ENCODE measurements at regions not wholly inside any gene's neighbourhood (a gene's known extent, or its start where the extent isn't known, plus 50 kb on each side); places are given as distances from the start of the nearest gene placed in this dataset.

DNA sequence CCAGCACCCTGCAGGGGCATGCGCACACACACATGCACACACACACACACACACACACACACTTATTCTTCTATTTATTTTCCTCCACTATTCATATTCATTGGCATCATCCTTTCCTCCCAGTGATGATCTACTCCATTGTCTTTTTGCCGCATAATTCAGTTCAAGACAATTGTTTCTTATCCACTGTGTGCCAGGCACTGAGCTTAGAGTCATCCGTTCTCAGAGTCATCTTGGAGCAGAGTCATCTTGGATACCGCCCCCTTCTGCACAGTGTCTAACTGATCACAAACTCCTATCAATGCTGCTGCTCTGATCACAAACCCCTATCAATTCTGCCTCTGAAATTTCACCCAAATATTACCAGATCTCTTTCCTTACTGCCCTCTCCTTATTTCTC, 102.8 kb upstream of the PROX1 start:
- Histone ChIP-seq H3K9me3 (ENCODE audit: control insufficient read depth, low read length) (no peaks in the 10 kb centered on the region), H3K4me1 (ENCODE audit: control insufficient read depth, insufficient read depth, low read length) (no peaks in the 10 kb centered on the region), H3K27me3 (ENCODE audit: control insufficient read depth, insufficient read depth) (peaks cover 4% of the 10 kb centered on the region), H3K27ac (ENCODE audit: low read length) (no peak overlapping the region), H3K4me3 (ENCODE audit: low read length) (no peak overlapping the region)
- DNase-seq (no peak), ATAC-seq (no peak)
- intact Hi-C loops (cut with DNase I) = no loop called here
- 88% methylated on average over 4 of the region's 4 CpGs for WGBS

- DNase-seq = no peak
- H3K27ac ChIP-seq (ENCODE audit: low read length) = no peak overlapping the region
- H3K9me3 ChIP-seq (ENCODE audit: control insufficient read depth, low read length) = no peaks in the 10 kb centered on the region
- intact Hi-C loops (cut with DNase I) = no loop called here
- no peak overlapping the region for H3K4me3 ChIP-seq (ENCODE audit: low read length)
- ATAC-seq = no peak
- peaks cover 4% of the 10 kb centered on the region for H3K27me3 ChIP-seq (ENCODE audit: control insufficient read depth, insufficient read depth)
- WGBS = 76% methylated on average over 1 of the region's 1 CpG
- H3K4me1 ChIP-seq (ENCODE audit: control insufficient read depth, insufficient read depth, low read length) = no peaks in the 10 kb centered on the region
These were observed 99.9 kb upstream of the PROX1 start for GRCh38 chr1:213887842-213888241.

GRCh38 chr1:213891989-213892902, 95.5 kb upstream of the PROX1 start:
- H3K27me3 ChIP-seq (ENCODE audit: control insufficient read depth, insufficient read depth) = no peaks in the 10 kb centered on the region
- no peak overlapping the region for H3K27ac ChIP-seq (ENCODE audit: low read length)
- WGBS = 55% methylated on average over 6 of the region's 6 CpGs
- H3K9me3 ChIP-seq (ENCODE audit: control insufficient read depth, low read length) = no peaks in the 10 kb centered on the region
- no peaks in the 10 kb centered on the region for H3K4me1 ChIP-seq (ENCODE audit: control insufficient read depth, insufficient read depth, low read length)
- ATAC-seq = peak in 1 of 2 donors; percentile 56
- intact Hi-C loops (cut with DNase I) = no loop called here
- no peak overlapping the region for H3K4me3 ChIP-seq (ENCODE audit: low read length)
- DNase-seq = no peak

DNA sequence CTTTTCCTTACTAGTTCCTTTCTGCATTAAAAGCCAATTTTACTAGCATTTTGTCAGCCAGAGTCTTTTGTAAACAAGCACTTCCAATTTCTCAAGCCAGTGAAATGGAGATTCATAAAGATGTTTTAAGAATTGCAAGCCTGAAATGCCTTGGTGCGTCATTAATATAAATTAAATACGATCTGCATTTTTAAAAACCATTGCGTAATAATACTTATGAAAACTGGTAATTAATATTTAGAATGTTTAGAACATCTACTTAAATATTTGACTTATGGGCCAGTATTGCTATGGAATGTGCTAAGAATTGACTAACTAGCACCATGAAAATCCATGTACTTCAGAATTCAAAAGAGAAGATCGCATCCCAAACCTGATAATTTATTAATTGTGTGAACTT, 89.1 kb upstream of the PROX1 start:
- Histone ChIP-seq H3K9me3 (ENCODE audit: control insufficient read depth, low read length) (no peaks in the 10 kb centered on the region), H3K4me3 (ENCODE audit: low read length) (no peak overlapping the region), H3K27ac (ENCODE audit: low read length) (no peak overlapping the region), H3K27me3 (ENCODE audit: control insufficient read depth, insufficient read depth) (no peaks in the 10 kb centered on the region), H3K4me1 (ENCODE audit: control insufficient read depth, insufficient read depth, low read length) (no peaks in the 10 kb centered on the region)
- intact Hi-C loops (cut with DNase I) = no loop called here
- no peak for ATAC-seq
- WGBS = 94% methylated on average over 4 of the region's 4 CpGs
- no peak for DNase-seq

DNA sequence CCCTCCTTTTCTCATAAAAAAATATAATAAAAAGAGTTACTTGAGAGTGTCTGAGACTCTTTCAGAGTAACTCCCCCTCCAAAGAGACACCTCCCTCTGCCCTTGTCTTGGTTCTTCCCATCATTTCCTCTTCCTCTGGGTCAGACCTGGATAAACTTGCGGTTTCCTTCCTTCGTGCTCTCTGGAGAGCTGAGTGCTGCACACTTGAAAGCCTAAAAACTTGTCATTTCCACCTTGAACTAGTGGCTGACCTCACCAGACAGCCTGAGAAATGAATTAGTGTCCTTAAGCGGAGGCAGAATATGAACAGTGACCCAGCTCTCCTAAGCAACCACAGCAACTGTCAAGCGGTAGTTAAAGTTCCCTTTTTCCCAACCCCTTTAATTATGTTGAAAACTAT, 88.4 kb upstream of the PROX1 start:
- Histone ChIP-seq H3K27me3 (ENCODE audit: control insufficient read depth, insufficient read depth) (no peaks in the 10 kb centered on the region), H3K4me3 (ENCODE audit: low read length) (no peak overlapping the region), H3K9me3 (ENCODE audit: control insufficient read depth, low read length) (no peaks in the 10 kb centered on the region), H3K27ac (ENCODE audit: low read length) (no peak overlapping the region), H3K4me1 (ENCODE audit: control insufficient read depth, insufficient read depth, low read length) (no peaks in the 10 kb centered on the region)
- WGBS = 53% methylated on average over 4 of the region's 4 CpGs
- ATAC-seq (peak in 1 of 2 donors; percentile 54), DNase-seq (no peak)
- intact Hi-C loops (cut with DNase I) = no loop called here

DNA sequence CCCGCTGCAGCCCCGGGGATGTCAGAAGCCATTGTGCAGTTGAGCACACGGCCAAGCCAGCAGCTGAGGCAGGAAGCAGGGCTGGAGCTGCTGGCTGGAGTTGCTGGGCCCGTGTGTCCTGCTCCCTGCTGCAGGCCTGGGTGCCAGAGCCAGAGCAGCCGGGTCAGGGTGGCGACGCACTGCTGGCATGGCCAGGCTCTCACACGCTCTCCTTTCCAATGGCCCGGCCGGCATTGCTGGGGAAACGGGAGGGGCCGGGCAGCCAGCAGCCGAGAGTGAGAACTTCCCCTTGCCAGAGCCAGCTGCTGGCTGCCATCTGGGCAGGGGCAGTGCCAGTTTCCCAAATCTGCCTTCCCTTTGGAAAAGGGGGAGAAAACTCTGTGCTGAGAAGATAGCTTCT, 82.4 kb upstream of the PROX1 start:
- Histone ChIP-seq H3K27ac (ENCODE audit: low read length) (no peak overlapping the region), H3K4me3 (ENCODE audit: low read length) (no peak overlapping the region), H3K9me3 (ENCODE audit: control insufficient read depth, low read length) (no peaks in the 10 kb centered on the region), H3K27me3 (ENCODE audit: control insufficient read depth, insufficient read depth) (no peaks in the 10 kb centered on the region), H3K4me1 (ENCODE audit: control insufficient read depth, insufficient read depth, low read length) (no peaks in the 10 kb centered on the region)
- peak; percentile 36 to 85 (median 80) for DNase-seq
- intact Hi-C loops (cut with DNase I) = no loop called here
- WGBS = 40% methylated on average over 13 of the region's 13 CpGs
- peak; percentile 91 to 96 for ATAC-seq

DNA sequence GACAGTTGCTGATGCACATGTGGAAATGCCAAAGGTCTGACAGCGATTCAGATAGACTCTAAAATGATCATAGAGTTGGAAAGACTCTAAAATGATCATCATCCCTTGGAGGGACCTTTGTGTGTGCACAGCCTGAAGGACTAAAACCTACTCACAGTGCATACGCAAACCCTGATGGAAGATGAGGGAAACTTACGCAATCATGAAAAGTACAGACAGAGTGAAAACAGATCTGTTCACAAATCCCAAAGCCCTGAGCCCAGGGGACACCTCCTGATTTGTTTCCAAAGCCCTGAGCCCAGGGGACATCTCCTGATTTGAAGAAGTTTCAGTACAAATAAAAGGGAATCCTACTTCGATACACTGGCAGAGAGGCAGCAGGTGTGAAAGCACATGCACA, 79.3 kb upstream of the PROX1 start:
- no peak for ATAC-seq
- intact Hi-C loops (cut with DNase I) = no loop called here
- WGBS = 95% methylated on average over 4 of the region's 4 CpGs

GRCh38 chr1:213914392-213914791, 73.4 kb upstream of the PROX1 start:
- H3K4me3 ChIP-seq (ENCODE audit: low read length) = no peak overlapping the region
- no peaks in the 10 kb centered on the region for H3K4me1 ChIP-seq (ENCODE audit: control insufficient read depth, insufficient read depth, low read length)
- ATAC-seq (no peak), DNase-seq (no peak)
- H3K9me3 ChIP-seq (ENCODE audit: control insufficient read depth, low read length) = no peaks in the 10 kb centered on the region
- H3K27me3 ChIP-seq (ENCODE audit: control insufficient read depth, insufficient read depth) = no peaks in the 10 kb centered on the region
- no peak overlapping the region for H3K27ac ChIP-seq (ENCODE audit: low read length)
- intact Hi-C loops (cut with DNase I) = no loop called here
- 49% methylated on average over 6 of the region's 6 CpGs for WGBS

More for the DNA sequence above, 79.3 kb upstream of the PROX1 start:
- H3K9me3 ChIP-seq (ENCODE audit: control insufficient read depth, low read length) = no peaks in the 10 kb centered on the region
- no peak overlapping the region for H3K27ac ChIP-seq (ENCODE audit: low read length)
- no peak overlapping the region for H3K4me3 ChIP-seq (ENCODE audit: low read length)
- no peaks in the 10 kb centered on the region for H3K4me1 ChIP-seq (ENCODE audit: control insufficient read depth, insufficient read depth, low read length)
- no peak for DNase-seq
- H3K27me3 ChIP-seq (ENCODE audit: control insufficient read depth, insufficient read depth) = no peaks in the 10 kb centered on the region

- intact Hi-C loops (cut with DNase I) = no loop called here
- no peak for DNase-seq
- Histone ChIP-seq H3K4me3 (ENCODE audit: low read length) (no peak overlapping the region), H3K4me1 (ENCODE audit: control insufficient read depth, insufficient read depth, low read length) (no peaks in the 10 kb centered on the region), H3K27me3 (ENCODE audit: control insufficient read depth, insufficient read depth) (no peaks in the 10 kb centered on the region), H3K9me3 (ENCODE audit: control insufficient read depth, low read length) (no peaks in the 10 kb centered on the region), H3K27ac (ENCODE audit: low read length) (no peak overlapping the region)
- no peak for ATAC-seq
- 33% methylated on average over 2 of the region's 2 CpGs for WGBS
These were observed 66.5 kb upstream of the PROX1 start for GRCh38 chr1:213921311-213921710.

- intact Hi-C loops (cut with DNase I) = no loop called here
- Histone ChIP-seq H3K4me3 (ENCODE audit: low read length) (no peak overlapping the region), H3K27ac (ENCODE audit: low read length) (no peak overlapping the region), H3K4me1 (ENCODE audit: control insufficient read depth, insufficient read depth, low read length) (no peaks in the 10 kb centered on the region), H3K27me3 (ENCODE audit: control insufficient read depth, insufficient read depth) (no peaks in the 10 kb centered on the region), H3K9me3 (ENCODE audit: control insufficient read depth, low read length) (no peaks in the 10 kb centered on the region)
- no peak for DNase-seq
- 56% methylated on average over 5 of the region's 5 CpGs for WGBS
- no peak for ATAC-seq
These were observed 66.1 kb upstream of the PROX1 start for GRCh38 chr1:213921712-213922111.

GRCh38 chr1:213925531-213926182, 62.1 kb upstream of the PROX1 start:
- ATAC-seq (no peak), DNase-seq (no peak)
- Histone ChIP-seq H3K27ac (ENCODE audit: low read length) (no peak overlapping the region), H3K9me3 (ENCODE audit: control insufficient read depth, low read length) (no peaks in the 10 kb centered on the region), H3K4me3 (ENCODE audit: low read length) (no peak overlapping the region), H3K27me3 (ENCODE audit: control insufficient read depth, insufficient read depth) (no peaks in the 10 kb centered on the region), H3K4me1 (ENCODE audit: control insufficient read depth, insufficient read depth, low read length) (no peaks in the 10 kb centered on the region)
- WGBS = 59% methylated on average over 6 of the region's 6 CpGs
- intact Hi-C loops (cut with DNase I) = no loop called here

Measured in right cardiac atrium (tissue), 5 donors.